Aorta (tissue), 5 donors: ENCODE measurements at regions not wholly inside any gene's neighbourhood (a gene's known extent, or its start where the extent isn't known, plus 50 kb on each side); places are given as distances from the start of the nearest gene placed in this dataset.

ENCODE experiments used
- ATAC-seq: fragments of 200-7000 bp; cut with Tn5 transposase; one replicate; pipeline ENCODE4 v1.9.1; 2022; ENCODE audit warnings: moderate library complexity; ENCODE audit not compliant: low FRiP score
- DNase-seq, 2 donors: peaks; one replicate each; pipeline ENCODE4 v3.0.0-alpha.2; 2020
- H3K27ac ChIP-seq, 2 donors: one replicate each; pipeline ENCODE4 v1.5.1; 2013; ENCODE audit warnings: low read length in 2 of 2, mild to moderate bottlenecking in 2 of 2, moderate library complexity in 2 of 2, control low read depth in 1 of 2, inconsistent platforms in 1 of 2, low read depth in 1 of 2
- H3K27me3 ChIP-seq, 2 donors: one replicate each; pipeline ENCODE4 v1.6.1; 2013; ENCODE audit warnings: control low read depth in 1 of 2, low read length in 1 of 2, mild to moderate bottlenecking in 1 of 2, moderate library complexity in 1 of 2; ENCODE audit not compliant: insufficient read depth in 2 of 2, control insufficient read depth in 1 of 2
- H3K36me3 ChIP-seq, 2 donors: one replicate each; pipeline ENCODE4 v1.6.1; 2013; ENCODE audit warnings: control low read depth in 1 of 2, low read length in 1 of 2, mild to moderate bottlenecking in 1 of 2; ENCODE audit not compliant: insufficient read depth in 2 of 2, control insufficient read depth in 1 of 2
- H3K4me1 ChIP-seq, 2 donors: one replicate each; pipeline ENCODE4 v1.6.1; 2013; ENCODE audit warnings: low read length in 2 of 2, control low read depth in 1 of 2, mild to moderate bottlenecking in 1 of 2, moderate library complexity in 1 of 2; ENCODE audit not compliant: insufficient read depth in 2 of 2, control insufficient read depth in 1 of 2
- H3K4me3 ChIP-seq, 2 donors: one replicate each; pipeline ENCODE4 v1.5.1; 2013; ENCODE audit warnings: low read length in 2 of 2, control low read depth in 1 of 2, mild to moderate bottlenecking in 1 of 2
- H3K9me3 ChIP-seq: one replicate; pipeline ENCODE4 v1.6.1; 2013; ENCODE audit warnings: mild to moderate bottlenecking, low read length; ENCODE audit not compliant: control insufficient read depth
- WGBS, 2 donors: extraction: QIAGEN DNeasy Blood & Tissue Kit; methylation state at CpG; one replicate each; pipeline ENCODE4 v1.1.7; 2013; 5-methylcytosine and 5-hydroxymethylcytosine counted together
- intact Hi-C, 2 donors: fragments of 100-400 bp; cut with DNase I; formaldehyde crosslinking; loops; one replicate each; pipeline versions ENCODE4 v1.14.2 to v1.15.0; 2022
- donor health status: healthy with polysubstance abuse.
- donor health status: Bipolar disorder and iron deficiency.
- donor health status: DM: no; HTN: no; CAD: no.
- donor health status: DM: no; HTN: no; CAD: no.
- donor health status: DM: yes; HTN: yes; CAD: no.

DNA sequence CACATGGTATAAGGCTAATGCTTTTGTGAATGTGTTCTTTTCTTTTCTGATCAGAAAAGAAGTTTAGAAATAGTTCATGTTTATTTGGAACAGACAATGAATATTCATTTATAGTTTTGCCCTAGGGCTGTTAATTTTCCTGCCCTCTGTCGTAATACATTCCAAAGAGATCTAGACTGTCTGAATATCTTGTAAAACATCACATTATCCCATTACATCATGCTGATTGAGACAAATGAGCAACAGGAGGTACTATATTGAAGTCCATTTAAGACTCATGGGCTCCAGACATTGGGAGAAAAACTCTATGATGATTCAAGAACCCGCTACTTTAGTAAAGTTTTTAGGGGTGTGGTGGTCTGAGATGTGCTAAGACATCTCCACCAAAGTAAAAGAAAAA is 121.2 kb upstream of the MAP1B start:
- intact Hi-C loops = no loop called here
- Histone ChIP-seq H3K4me1 (no peaks in the 10 kb centered on the region), H3K4me3 (no peak overlapping the region), H3K27me3 (no peaks in the 10 kb centered on the region), H3K36me3 (no peaks in the 10 kb centered on the region), H3K9me3 (peaks cover 1% of the 10 kb centered on the region), H3K27ac (no peak overlapping the region)
- WGBS, 2 donors = 73 to 75% methylated on average over 2 of the region's 2 CpGs
- ATAC-seq = no peak
- no peak for DNase-seq

DNA sequence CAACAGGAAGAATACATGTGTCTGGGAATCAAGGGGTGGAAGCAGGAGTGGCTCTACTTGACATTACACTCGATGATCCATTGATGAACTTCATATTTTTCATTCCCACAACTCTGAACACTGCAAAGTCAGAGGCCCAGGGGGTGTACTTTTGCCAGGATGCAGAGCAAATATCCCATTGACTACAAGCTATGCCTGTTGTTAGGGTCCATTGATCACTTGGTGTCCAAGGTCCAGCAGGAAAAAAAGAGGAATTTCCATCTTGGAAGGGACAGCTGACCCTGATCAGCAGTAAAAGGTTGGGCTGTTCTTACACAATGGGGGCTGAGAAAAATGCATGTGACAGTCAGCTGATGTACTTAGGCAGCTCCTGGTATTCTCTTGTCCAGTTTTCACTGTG is 118.5 kb upstream of the MAP1B start:
- no peak overlapping the region for H3K4me3 ChIP-seq
- H3K27ac ChIP-seq = no peak overlapping the region
- H3K9me3 ChIP-seq = no peaks in the 10 kb centered on the region
- intact Hi-C loops = no loop called here
- WGBS, 2 donors = 83 to 84% methylated on average over 1 of the region's 1 CpG
- H3K4me1 ChIP-seq = no peaks in the 10 kb centered on the region
- no peak for ATAC-seq
- no peak for DNase-seq
- no peaks in the 10 kb centered on the region for H3K36me3 ChIP-seq
- H3K27me3 ChIP-seq = no peaks in the 10 kb centered on the region

DNA sequence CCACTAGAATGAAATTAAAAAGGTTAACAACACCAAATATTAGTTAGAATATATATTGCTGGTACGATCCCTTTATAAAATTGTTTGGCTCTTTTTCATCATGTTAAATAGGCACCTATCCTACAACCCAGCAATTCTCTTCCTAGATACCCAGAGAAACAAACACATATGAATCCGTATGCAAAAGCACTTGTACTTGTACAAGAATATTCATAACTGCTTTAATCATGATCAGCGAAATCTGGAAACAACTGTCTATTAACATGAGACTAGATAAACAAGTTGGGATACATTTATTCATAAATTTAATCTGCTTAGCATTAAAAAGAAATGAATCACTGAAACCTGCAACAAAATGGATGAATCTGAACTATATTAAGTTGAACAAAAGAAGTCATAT is 113.7 kb upstream of the MAP1B start:
- 94 to 95% methylated on average over 3 of the region's 3 CpGs for WGBS, 2 donors
- ATAC-seq = no peak
- no peak overlapping the region for H3K27ac ChIP-seq
- intact Hi-C loops = no loop called here
- H3K27me3 ChIP-seq = no peaks in the 10 kb centered on the region
- no peak for DNase-seq
- no peaks in the 10 kb centered on the region for H3K9me3 ChIP-seq
- no peaks in the 10 kb centered on the region for H3K4me1 ChIP-seq
- no peak overlapping the region for H3K4me3 ChIP-seq
- no peaks in the 10 kb centered on the region for H3K36me3 ChIP-seq

DNA sequence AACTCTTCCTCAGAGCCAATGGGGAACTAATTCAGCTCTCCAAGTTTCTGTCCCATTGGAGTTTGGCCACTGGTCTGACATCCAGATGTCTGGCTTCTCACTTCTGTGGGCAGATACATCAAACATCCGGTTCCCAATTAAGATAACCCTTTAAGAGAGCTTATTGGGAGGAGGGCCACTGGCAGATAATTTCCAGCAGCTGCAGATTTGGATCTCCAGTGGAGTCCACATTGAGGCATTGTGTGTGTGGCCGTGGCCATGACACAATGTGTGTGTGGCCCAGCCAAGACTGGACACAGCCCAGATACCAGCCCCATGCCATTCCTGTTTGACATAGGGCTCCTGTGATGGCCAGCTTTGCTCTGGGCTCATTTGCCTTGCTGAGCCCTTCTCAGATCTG is 110.5 kb upstream of the MAP1B start:
- ATAC-seq (no peak), DNase-seq (no peak)
- no peaks in the 10 kb centered on the region for H3K4me1 ChIP-seq
- intact Hi-C loops = no loop called here
- H3K9me3 ChIP-seq = no peaks in the 10 kb centered on the region
- 67 to 86% methylated on average over 2 of the region's 2 CpGs for WGBS, 2 donors
- no peaks in the 10 kb centered on the region for H3K27me3 ChIP-seq
- H3K27ac ChIP-seq = no peak overlapping the region
- no peak overlapping the region for H3K4me3 ChIP-seq
- no peaks in the 10 kb centered on the region for H3K36me3 ChIP-seq

DNA sequence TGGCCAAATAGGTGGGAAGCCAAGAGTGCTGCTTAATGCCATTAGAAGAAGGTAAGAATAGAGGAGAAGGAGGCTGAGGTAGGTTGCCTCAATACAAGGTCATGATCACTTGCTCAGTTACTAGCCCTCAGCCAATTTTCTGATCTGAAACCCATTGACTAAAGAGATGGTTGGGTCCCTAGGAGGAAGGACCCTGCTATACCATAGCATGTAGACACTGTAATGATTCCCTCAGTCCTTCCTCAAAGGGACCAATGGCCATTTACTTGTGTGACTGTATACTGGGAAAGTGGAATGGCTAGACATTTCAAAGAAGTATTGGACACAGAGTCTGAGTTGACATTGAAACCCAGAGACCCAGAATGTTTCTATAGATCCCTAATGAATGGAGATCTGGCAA is 108.5 kb upstream of the MAP1B start:
- no peaks in the 10 kb centered on the region for H3K9me3 ChIP-seq
- ATAC-seq (no peak), DNase-seq (no peak)
- no peaks in the 10 kb centered on the region for H3K4me1 ChIP-seq
- no peaks in the 10 kb centered on the region for H3K27me3 ChIP-seq
- intact Hi-C loops = no loop called here
- no peak overlapping the region for H3K27ac ChIP-seq
- no peaks in the 10 kb centered on the region for H3K36me3 ChIP-seq
- no peak overlapping the region for H3K4me3 ChIP-seq

DNA sequence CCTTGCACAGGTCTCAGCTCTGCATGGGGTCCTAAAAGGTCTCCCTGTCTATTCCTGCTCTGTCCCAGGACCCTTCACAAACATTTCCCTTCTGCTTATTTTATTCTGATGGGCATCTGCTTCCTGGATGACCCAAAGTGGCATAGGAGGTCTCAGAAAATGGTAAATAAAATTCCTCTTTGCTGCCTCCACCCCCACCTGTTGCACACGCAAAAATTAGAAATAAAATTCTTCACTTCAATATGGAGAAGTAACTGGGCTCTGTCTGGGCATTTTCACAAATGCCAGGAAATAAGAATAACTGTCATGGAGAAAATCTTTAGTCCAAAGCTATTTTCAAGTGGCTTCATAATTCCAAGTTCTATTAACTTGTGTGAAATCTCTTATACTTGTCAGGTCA is 106.6 kb upstream of the MAP1B start:
- 93 to 95% methylated on average over 1 of the region's 1 CpG for WGBS, 2 donors
- DNase-seq (no peak), ATAC-seq (no peak)
- Histone ChIP-seq H3K4me3 (no peak overlapping the region), H3K9me3 (no peaks in the 10 kb centered on the region), H3K4me1 (no peaks in the 10 kb centered on the region), H3K36me3 (no peaks in the 10 kb centered on the region), H3K27me3 (no peaks in the 10 kb centered on the region), H3K27ac (no peak overlapping the region)
- intact Hi-C loops = no loop called here

DNA sequence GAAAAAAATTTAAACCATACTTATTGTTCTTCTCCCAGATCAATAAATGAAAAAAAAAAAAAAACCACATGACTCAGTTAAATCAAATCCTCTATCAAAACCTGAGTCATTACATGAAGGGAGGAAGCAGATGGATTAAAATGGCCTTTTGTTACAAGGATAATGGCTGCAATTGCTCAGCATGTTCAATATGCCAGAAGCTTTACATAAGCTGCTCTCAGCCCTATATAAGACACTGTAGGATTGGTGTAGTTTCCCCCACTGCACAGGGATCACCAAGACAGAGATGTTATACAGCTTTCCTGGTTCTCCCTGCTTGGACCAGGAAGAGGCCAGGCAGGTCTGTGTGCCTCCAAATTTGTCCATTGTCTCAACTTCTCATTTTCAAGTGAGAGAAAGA is 101.6 kb upstream of the MAP1B start:
- H3K9me3 ChIP-seq = no peaks in the 10 kb centered on the region
- intact Hi-C loops = no loop called here
- H3K36me3 ChIP-seq = no peaks in the 10 kb centered on the region
- H3K27ac ChIP-seq = no peak overlapping the region
- H3K4me1 ChIP-seq = no peaks in the 10 kb centered on the region
- ATAC-seq = no peak
- DNase-seq = no peak
- no peak overlapping the region for H3K4me3 ChIP-seq
- no peaks in the 10 kb centered on the region for H3K27me3 ChIP-seq

DNA sequence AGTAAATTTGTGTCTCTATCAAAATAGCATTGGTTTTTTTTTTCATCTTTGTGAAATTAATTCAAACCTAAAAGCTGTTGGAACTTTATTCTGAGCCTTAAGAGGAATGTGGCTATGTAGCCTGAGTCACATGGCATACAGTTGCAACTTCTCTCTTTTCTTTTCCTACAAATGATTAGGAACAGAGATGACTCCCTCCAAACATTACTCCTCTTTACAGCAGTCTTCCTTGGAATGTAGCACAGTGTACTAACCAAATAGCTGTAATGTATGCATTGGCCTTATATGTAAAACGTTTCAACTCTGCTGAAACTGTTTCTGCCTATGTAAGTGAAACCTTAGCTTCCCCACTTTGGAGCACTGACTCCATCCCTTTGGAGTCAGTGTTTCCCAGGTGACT is 100.9 kb upstream of the MAP1B start:
- DNase-seq (no peak), ATAC-seq (no peak)
- no peaks in the 10 kb centered on the region for H3K9me3 ChIP-seq
- no peaks in the 10 kb centered on the region for H3K36me3 ChIP-seq
- H3K4me1 ChIP-seq = no peaks in the 10 kb centered on the region
- WGBS, 2 donors = 34 to 69% methylated on average over 1 of the region's 1 CpG
- intact Hi-C loops = no loop called here
- H3K27ac ChIP-seq = no peak overlapping the region
- no peaks in the 10 kb centered on the region for H3K27me3 ChIP-seq
- H3K4me3 ChIP-seq = no peak overlapping the region

DNA sequence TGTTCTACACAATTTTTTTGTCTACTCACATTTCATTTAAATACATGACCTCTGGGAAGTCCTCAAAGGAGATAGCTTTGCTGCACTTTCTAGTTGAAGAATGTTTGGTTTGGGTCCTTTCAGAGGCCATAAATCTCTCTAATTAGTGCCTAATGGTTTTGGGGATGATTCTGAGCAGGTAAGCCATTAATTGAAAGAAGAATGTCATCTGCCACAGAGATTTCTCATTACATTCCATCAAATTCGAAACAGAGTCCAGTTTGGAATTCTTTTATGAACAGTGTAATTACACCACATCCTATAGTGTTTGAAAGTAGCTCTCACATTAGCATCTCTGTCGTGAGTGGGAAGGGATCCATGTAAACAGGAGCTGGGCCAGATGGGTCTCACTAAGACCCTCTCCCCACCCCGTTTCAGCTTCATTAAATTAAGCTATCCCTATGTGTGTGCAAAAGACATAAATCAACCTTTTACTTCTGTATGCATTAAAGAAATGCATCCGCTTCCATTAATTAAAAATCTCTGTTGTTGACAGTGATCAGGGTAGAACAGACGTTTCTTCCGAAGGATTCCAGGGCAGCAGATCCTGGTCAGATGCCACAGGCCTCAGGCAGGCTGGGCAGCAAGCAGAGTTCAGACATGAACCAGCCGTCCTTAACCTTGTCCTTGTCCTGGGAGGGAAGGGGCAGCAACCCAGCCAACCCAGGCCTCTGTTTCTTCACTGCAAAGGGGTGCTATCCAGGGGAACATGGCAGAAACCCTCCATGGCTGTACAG is 99.8 kb upstream of the MAP1B start:
- H3K27me3 ChIP-seq = no peaks in the 10 kb centered on the region
- no peak overlapping the region for H3K4me3 ChIP-seq
- H3K36me3 ChIP-seq = no peaks in the 10 kb centered on the region
- intact Hi-C loops = no loop called here
- H3K4me1 ChIP-seq = no peaks in the 10 kb centered on the region
- no peak for ATAC-seq
- WGBS, 2 donors = 75 to 83% methylated on average over 7 of the region's 7 CpGs
- H3K27ac ChIP-seq = no peak overlapping the region
- no peaks in the 10 kb centered on the region for H3K9me3 ChIP-seq
- no peak for DNase-seq
